ENCODE measurements at regions not wholly inside any gene's neighbourhood (a gene's known extent, or its start where the extent isn't known, plus 50 kb on each side); places are given as distances from the start of the nearest gene placed in this dataset.

DNA sequence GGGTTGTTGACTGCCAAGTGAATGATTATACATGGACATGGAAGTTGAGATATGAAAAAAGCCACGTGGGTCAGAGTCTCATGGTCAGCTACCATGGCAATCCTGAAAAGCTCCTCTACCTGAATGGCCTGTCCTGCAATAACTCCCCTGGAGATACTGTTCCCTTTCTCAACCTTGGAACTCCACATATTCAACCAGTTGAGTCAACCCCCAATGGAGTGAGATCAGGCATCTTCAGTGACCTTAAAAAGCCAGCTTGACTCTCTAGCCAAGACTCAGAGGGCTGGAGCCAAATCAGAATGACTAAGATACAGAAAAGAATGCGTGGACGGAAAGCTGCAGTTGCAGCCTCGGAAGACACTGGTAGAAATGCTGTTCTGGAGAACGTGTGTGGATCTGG is 341.3 kb downstream of the FOXA2 start:
- TF ChIP-seq ZNF274 (IDR thresholded peaks at IDR 0.05; ENCODE audit: low read depth, low read length) (no peak), YY1 (IDR thresholded peaks at IDR 0.05; ENCODE audit: insufficient read depth, insufficient read length) (no peak)
